HepG2 (cell line): ENCODE measurements at regions not wholly inside any gene's neighbourhood (a gene's known extent, or its start where the extent isn't known, plus 50 kb on each side); places are given as distances from the start of the nearest gene placed in this dataset.

Source experiments
- ATAC-seq: fragments of 200-7000 bp; cut with Tn5 transposase; 3 replicates; pipeline ENCODE4 v1.9.1; 2020; ENCODE audit warnings: mild to moderate bottlenecking, moderate library complexity
- BruUV-seq: library from RNA; stranded (reverse); fragments of 400-500 nt; replicated peaks from 2 replicates; lab custom pipeline; 2021; lab: Mats Ljungman, UMichigan
- CTCF ChIA-PET: fragments of 300-600 bp; formaldehyde crosslinking; extraction: SDS; loops from one replicate; lab custom pipeline; 2021; ENCODE audit warnings: low total read pairs, inconsistent platforms, low intra/inter-chr PET ratio; lab: Yijun Ruan, JAX
- POLR2A ChIA-PET: fragments of 350-600 bp; sonication (Branson Sonifier 250); formaldehyde crosslinking; loops from one replicate; lab custom pipeline; 2020; ENCODE audit warnings: antibody characterized with exemption, inconsistent platforms; lab: Yijun Ruan, JAX
- DNase-seq: peaks from one replicate; pipeline ENCODE4 v3.0.0-alpha.2; 2015; ENCODE audit warnings: low spot score
- FAIRE-seq: peaks from 3 replicates; lab custom pipeline; 2011; peaks lifted over from hg19 to GRCh38; lab: Jason Lieb, UNC
- H2AFZ ChIP-seq: one replicate; pipeline ENCODE4 v1.6.1; 2011; ENCODE audit warnings: low read length, inconsistent platforms
- H3K27ac ChIP-seq: fragments of 300-600 bp; 3 replicates; pipeline ENCODE4 v1.8.0; 2011; ENCODE audit warnings: mixed run types, mild to moderate bottlenecking, mixed read lengths, low read length, inconsistent platforms; ENCODE audit not compliant: insufficient read depth; ENCODE audit errors: extremely low read length
- H3K27me3 ChIP-seq, 2 experiments: fragments of 200-600 bp in 1 of 2; 2 replicates in 1 of 2; 3 replicates in 1 of 2; pipeline versions ENCODE4 v1.6.0 to v1.8.0; 2011; ENCODE audit warnings: low read length in 2 of 2, mild to moderate bottlenecking in 2 of 2, moderate library complexity in 2 of 2, inconsistent platforms in 1 of 2; ENCODE audit not compliant: insufficient read depth in 2 of 2, control insufficient read depth in 1 of 2
- H3K36me3 ChIP-seq, 2 experiments: fragments of 200-600 bp in 1 of 2; replicated peaks in 1 of 2; 2 replicates in 1 of 2; 3 replicates in 1 of 2; pipeline versions ENCODE4 v1.5.1 to v1.8.0; 2011; ENCODE audit warnings: low read length in 2 of 2, inconsistent platforms in 1 of 2; ENCODE audit not compliant: insufficient read depth in 2 of 2, control insufficient read depth in 1 of 2
- H3K4me1 ChIP-seq: 2 replicates; pipeline ENCODE4 v1.5.1; 2012; ENCODE audit warnings: low read length, inconsistent platforms; ENCODE audit not compliant: insufficient read depth
- H3K4me2 ChIP-seq: 2 replicates; pipeline ENCODE4 v1.6.0; 2011; ENCODE audit warnings: low read depth, low read length, inconsistent platforms
- H3K4me3 ChIP-seq, 3 experiments: fragments of 200-600 bp in 1 of 3; sonication (generic), shearing (Covaris generic) in 1 of 3; replicated peaks in 1 of 3; 2 replicates each; pipeline ENCODE4 v1.5.1; 2011 to 2016; ENCODE audit warnings: low read length in 3 of 3, inconsistent platforms in 2 of 3, low read depth in 2 of 3, mild to moderate bottlenecking in 2 of 3, control low read depth in 1 of 3, mixed read lengths in 1 of 3; ENCODE audit not compliant: insufficient read depth in 1 of 3
- H3K79me2 ChIP-seq: one replicate; pipeline ENCODE4 v1.6.1; 2011; ENCODE audit warnings: low read length, inconsistent platforms; ENCODE audit not compliant: insufficient read depth
- H3K9ac ChIP-seq: 2 replicates; pipeline ENCODE4 v1.6.0; 2011; ENCODE audit warnings: mild to moderate bottlenecking, low read depth, low read length, inconsistent platforms; ENCODE audit not compliant: insufficient read depth
- H3K9me3 ChIP-seq: 2 replicates; pipeline ENCODE4 v1.5.1; 2012; ENCODE audit warnings: mild to moderate bottlenecking, low read length
- H4K20me1 ChIP-seq: 2 replicates; pipeline ENCODE4 v1.6.0; 2011; ENCODE audit warnings: inconsistent platforms, mild to moderate bottlenecking, low read length, moderate library complexity; ENCODE audit not compliant: insufficient read depth
- FIP1L1 ChIP-seq: fragments of 200-400 bp; formaldehyde crosslinking; IDR thresholded peaks from 2 replicates; pipeline ENCODE4 v1.6.1; 2018; ENCODE audit warnings: low read depth, mild to moderate bottlenecking, low read length, moderate library complexity, borderline replicate concordance; ENCODE audit not compliant: insufficient read depth
- MXD4 ChIP-seq: IDR thresholded peaks from 2 replicates; pipeline ENCODE4 v1.6.1; 2016; ENCODE audit warnings: mild to moderate bottlenecking, missing biosample characterization, missing genetic modification reagents
- NFAT5 ChIP-seq: sonication (generic); formaldehyde crosslinking; IDR thresholded peaks from 2 replicates; pipeline ENCODE4 v1.4.0; 2020; ENCODE audit warnings: missing genetic modification reagents
- NFE2L2 ChIP-seq: fragments of 150-350 bp; IDR thresholded peaks from 2 replicates; pipeline ENCODE4 v1.6.1; 2014; ENCODE audit warnings: low read length
- TEAD3 ChIP-seq: optimal IDR thresholded peaks from 2 replicates; pipeline ENCODE3; 2016; ENCODE audit warnings: borderline replicate concordance
- TP53 ChIP-seq: sonication (generic); formaldehyde crosslinking; conservative IDR thresholded peaks from 2 replicates; pipeline ENCODE4 v1.4.0; 2020; ENCODE audit warnings: missing genetic modification reagents
- YEATS4 ChIP-seq: sonication (generic); formaldehyde crosslinking; IDR thresholded peaks from 2 replicates; pipeline ENCODE4 v1.4.0; 2020; ENCODE audit warnings: missing genetic modification reagents, borderline replicate concordance
- ZBTB37 ChIP-seq: sonication (generic); formaldehyde crosslinking; IDR thresholded peaks from 2 replicates; pipeline ENCODE4 v1.4.0; 2020; ENCODE audit warnings: mild to moderate bottlenecking, missing genetic modification reagents
- ZNF563 ChIP-seq: sonication (generic); formaldehyde crosslinking; IDR thresholded peaks from 2 replicates; pipeline ENCODE4 v1.8.0; 2022; ENCODE audit warnings: mild to moderate bottlenecking, moderate library complexity, missing genetic modification reagents
- ZNF646 ChIP-seq: sonication (generic); formaldehyde crosslinking; IDR thresholded peaks from 2 replicates; pipeline ENCODE4 v1.9.0; 2021; ENCODE audit warnings: mild to moderate bottlenecking, missing genetic modification reagents
- ZNF850 ChIP-seq: sonication (generic); formaldehyde crosslinking; conservative IDR thresholded peaks from 2 replicates; pipeline ENCODE4 v1.9.0; 2021; ENCODE audit warnings: mild to moderate bottlenecking, missing genetic modification reagents
- WGBS: methylation state at CpG from one replicate; pipeline ENCODE4 v1.1.6; 2017; ENCODE audit warnings: low lambda C conversion rate; 5-methylcytosine and 5-hydroxymethylcytosine counted together
- in situ Hi-C: cut with HindIII; loops from 2 replicates; pipeline ENCODE4 v1.10.0; 2017; ENCODE audit warnings: low pct_unique_long_range_greater_than_20kb; ENCODE audit not compliant: extremely low pct_ligation_motif_present
- intact Hi-C: fragments of 100-400 bp; cut with micrococcal nuclease; formaldehyde crosslinking; loops from one replicate; pipeline ENCODE4 v1.10.0; 2022; ENCODE audit not compliant: unreplicated experiment

GRCh38 chr6:149261364-149262040, 56.0 kb upstream of the TAB2 start:
- FAIRE-seq: no peak
- H3K9ac ChIP-seq: no peak overlapping the region
- H2AFZ ChIP-seq: no peak overlapping the region
- TF ChIP-seq MXD4 (CRISPR knock-in tag) (no peak), YEATS4 (CRISPR knock-in tag) (no peak), TEAD3 (no peak), NFE2L2 (no peak), ZNF646 (no peak), TP53 (CRISPR knock-in tag) (no peak), ZBTB37 (CRISPR knock-in tag) (no peak), NFAT5 (CRISPR knock-in tag) (no peak), ZNF563 (CRISPR knock-in tag) (no peak), ZNF850 (CRISPR knock-in tag) (no peak), FIP1L1 (no peak)
- no peaks in the 10 kb centered on the region for H3K4me1 ChIP-seq
- BruUV-seq: no TSS peak
- CTCF ChIA-PET: no interaction called here
- H3K27me3 ChIP-seq: peaks cover 0 to 46% of the 10 kb centered on the region in 2 experiments; a peak in 4 of 5 replicates
- DNase-seq: no peak
- H3K9me3 ChIP-seq: no peaks in the 10 kb centered on the region
- H3K27ac ChIP-seq: no peak overlapping the region
- H3K4me3 ChIP-seq: no peak overlapping the region
- POLR2A ChIA-PET: no interaction called here
- H4K20me1 ChIP-seq: no peaks in the 10 kb centered on the region
- no peak for ATAC-seq
- in situ Hi-C loops (no loop called here), intact Hi-C loops (no loop called here)
- 3% methylated on average over 4 of the region's 4 CpGs for WGBS
- no peak overlapping the region for H3K4me2 ChIP-seq
- no peaks in the 10 kb centered on the region for H3K79me2 ChIP-seq
- no peaks in the 10 kb centered on the region for H3K36me3 ChIP-seq
